ENCODE measurements at regions not wholly inside any gene's neighbourhood (a gene's known extent, or its start where the extent isn't known, plus 50 kb on each side); places are given as distances from the start of the nearest gene placed in this dataset.

DNA sequence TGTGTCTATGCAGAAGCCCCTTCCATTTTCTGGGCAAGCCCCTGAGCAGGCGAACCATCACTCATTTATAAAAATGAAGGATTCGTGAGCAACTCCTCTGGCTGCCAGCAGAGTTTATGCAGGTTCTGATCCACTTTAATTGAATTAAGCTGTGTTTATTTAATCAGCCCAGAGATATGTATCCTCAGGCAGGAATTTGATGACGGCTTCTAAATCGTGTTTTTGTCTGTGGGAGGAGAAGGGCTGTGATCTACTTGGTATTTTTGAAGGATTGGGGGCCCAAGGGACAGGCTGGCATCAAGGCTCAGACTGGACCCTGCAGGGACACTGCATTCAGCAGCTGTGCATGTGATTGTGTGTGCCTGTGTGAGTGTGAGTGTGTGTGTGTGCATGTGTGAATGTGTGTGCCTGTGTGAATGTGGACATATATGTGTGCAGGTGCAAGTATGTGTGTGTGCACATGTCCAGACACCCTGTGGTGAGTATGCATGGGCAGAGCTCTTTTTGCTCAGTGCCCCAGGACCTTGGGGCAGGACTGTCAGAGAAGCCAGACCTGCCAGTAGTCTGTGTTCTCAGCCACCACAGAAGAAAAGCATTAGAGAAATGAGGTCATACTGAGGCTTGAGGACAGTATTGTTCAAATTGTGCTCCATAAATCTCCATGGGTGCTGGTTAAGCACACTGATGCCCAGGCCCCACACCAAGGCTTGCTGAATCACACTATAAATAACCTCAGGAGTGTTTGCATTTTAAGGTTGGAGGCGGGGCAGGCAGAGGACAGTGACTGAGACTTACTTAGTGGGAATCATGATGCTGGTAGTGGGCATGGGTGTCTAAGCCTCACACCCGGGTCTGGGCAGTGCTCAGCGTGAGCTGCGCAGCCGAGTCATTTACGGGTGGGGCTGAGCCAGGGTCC lies 164.0 kb downstream of the CARTPT start:
- TF ChIP-seq, protein P1, sequence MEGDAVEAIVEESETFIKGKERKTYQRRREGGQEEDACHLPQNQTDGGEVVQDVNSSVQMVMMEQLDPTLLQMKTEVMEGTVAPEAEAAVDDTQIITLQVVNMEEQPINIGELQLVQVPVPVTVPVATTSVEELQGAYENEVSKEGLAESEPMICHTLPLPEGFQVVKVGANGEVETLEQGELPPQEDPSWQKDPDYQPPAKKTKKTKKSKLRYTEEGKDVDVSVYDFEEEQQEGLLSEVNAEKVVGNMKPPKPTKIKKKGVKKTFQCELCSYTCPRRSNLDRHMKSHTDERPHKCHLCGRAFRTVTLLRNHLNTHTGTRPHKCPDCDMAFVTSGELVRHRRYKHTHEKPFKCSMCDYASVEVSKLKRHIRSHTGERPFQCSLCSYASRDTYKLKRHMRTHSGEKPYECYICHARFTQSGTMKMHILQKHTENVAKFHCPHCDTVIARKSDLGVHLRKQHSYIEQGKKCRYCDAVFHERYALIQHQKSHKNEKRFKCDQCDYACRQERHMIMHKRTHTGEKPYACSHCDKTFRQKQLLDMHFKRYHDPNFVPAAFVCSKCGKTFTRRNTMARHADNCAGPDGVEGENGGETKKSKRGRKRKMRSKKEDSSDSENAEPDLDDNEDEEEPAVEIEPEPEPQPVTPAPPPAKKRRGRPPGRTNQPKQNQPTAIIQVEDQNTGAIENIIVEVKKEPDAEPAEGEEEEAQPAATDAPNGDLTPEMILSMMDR (IDR thresholded peaks at IDR 0.05 in 8 of 11, conservative IDR thresholded peaks at IDR 0.05 in 3 of 11): no peak
- no peak for TF ChIP-seq POLR2AphosphoS5 (IDR thresholded peaks at IDR 0.05)
- no peak for TF ChIP-seq POLR2A (IDR thresholded peaks at IDR 0.05)

Measured in spleen (tissue), 7 donors.